Right lobe of liver (tissue), 4 donors: ENCODE measurements at regions not wholly inside any gene's neighbourhood (a gene's known extent, or its start where the extent isn't known, plus 50 kb on each side); places are given as distances from the start of the nearest gene placed in this dataset.

ENCODE experiments used
- CTCF ChIP-seq, 4 donors: fragments of 200-600 bp in 3 of 4; fragments of 450-650 bp in 1 of 4; IDR thresholded peaks; one replicate each; pipeline versions ENCODE4 v1.5.1 to v1.8.0; 2016 to 2022; ENCODE audit warnings: antibody characterized with exemption in 4 of 4, mild to moderate bottlenecking in 2 of 4
- POLR2A ChIP-seq: fragments of 450-650 bp; IDR thresholded peaks from one replicate; pipeline ENCODE4 v1.6.1; 2017; ENCODE audit warnings: antibody characterized with exemption, mild to moderate bottlenecking
- donor health status: DM: no; HTN: no; CAD: no.
- donor health status: DM: no; HTN: no; CAD: no.
- donor health status: DM: no; HTN: yes; CAD: no.

GRCh38 chr9:24413651-24414050, 132.0 kb downstream of the IZUMO3 start:
- TF ChIP-seq POLR2A (no peak), CTCF (IDR thresholded peaks at IDR 0.05) (no peak)
